Stimulated activated CD4-positive, alpha-beta T cell treated with anti-CD3 and anti-CD28 coated beads, Interleukin-12 subunit alpha, Interleukin-12 subunit beta, amount 100 ng/mL, for 48 hours (primary cell): ENCODE measurements at regions not wholly inside any gene's neighbourhood (a gene's known extent, or its start where the extent isn't known, plus 50 kb on each side); places are given as distances from the start of the nearest gene placed in this dataset.
"Not testable (repeated sequence)": the region's sequence is repeated elsewhere in the genome, so short reads cannot be mapped to it uniquely, and the experiment has no call there.

Source experiments
- DNase-seq, 3 donors: peaks; one replicate each; pipeline ENCODE4 v3.0.0-alpha.2; 2020; ENCODE audit warnings: low read depth in 2 of 3, low spot score in 1 of 3

- no peak for DNase-seq
Measured at GRCh38 chrX:124690495-124690894, 344.1 kb downstream of the SH2D1A start.

- no peak for DNase-seq
Measured at GRCh38 chrX:124699876-124700275, 353.5 kb downstream of the SH2D1A start.

- no peak for DNase-seq
Measured at GRCh38 chrX:124717537-124717936, 371.2 kb downstream of the SH2D1A start.

- no peak for DNase-seq
Measured at GRCh38 chrX:124719060-124719459, 372.7 kb downstream of the SH2D1A start.

- no peak for DNase-seq
Measured at GRCh38 chrX:124720532-124720931, 374.2 kb downstream of the SH2D1A start.

GRCh38 chrX:124725502-124725901 is 379.1 kb downstream of the SH2D1A start:
- DNase-seq, result no peak

GRCh38 chrX:124726292-124726691 is 379.9 kb downstream of the SH2D1A start:
- DNase-seq, result no peak

GRCh38 chrX:124726881-124727280 is 380.5 kb downstream of the SH2D1A start:
- DNase-seq, result no peak

- peak in 2 of 3 donors; percentile 5 for DNase-seq
Measured at GRCh38 chrX:124736553-124737270, 390.3 kb downstream of the SH2D1A start.

GRCh38 chrX:124737771-124738170 is 391.4 kb downstream of the SH2D1A start:
- DNase-seq, result no peak

GRCh38 chrX:124747295-124747694 is 400.9 kb downstream of the SH2D1A start:
- no peak for DNase-seq

GRCh38 chrX:124764354-124764753 is 418.0 kb downstream of the SH2D1A start:
- no peak for DNase-seq

- no peak for DNase-seq
Measured at GRCh38 chrX:124769166-124769565, 422.8 kb downstream of the SH2D1A start.

- no peak for DNase-seq
Measured at GRCh38 chrX:124771292-124771691, 424.9 kb downstream of the SH2D1A start.

GRCh38 chrX:124788253-124788652 is 441.9 kb downstream of the SH2D1A start:
- DNase-seq, result not testable (repeated sequence)

GRCh38 chrX:124789874-124790273 is 443.5 kb downstream of the SH2D1A start:
- not testable (repeated sequence) for DNase-seq

GRCh38 chrX:124791492-124792095 is 445.2 kb downstream of the SH2D1A start:
- DNase-seq, result no peak

- no peak for DNase-seq
Measured at GRCh38 chrX:124796989-124797388, 450.6 kb downstream of the SH2D1A start.

- DNase-seq, result no peak
Measured at GRCh38 chrX:124804962-124805361, 458.6 kb downstream of the SH2D1A start.

- no peak for DNase-seq
Measured at GRCh38 chrX:124805486-124805885, 459.1 kb downstream of the SH2D1A start.

GRCh38 chrX:124814106-124814505 is 467.7 kb downstream of the SH2D1A start:
- DNase-seq, result no peak

- DNase-seq, result no peak
Measured at GRCh38 chrX:124818033-124818432, 471.7 kb downstream of the SH2D1A start.

GRCh38 chrX:124818764-124819163 is 472.4 kb downstream of the SH2D1A start:
- no peak for DNase-seq
